Lung (tissue), 1 donor: ENCODE measurements at regions not wholly inside any gene's neighbourhood (a gene's known extent, or its start where the extent isn't known, plus 50 kb on each side); places are given as distances from the start of the nearest gene placed in this dataset. TPM values are rescaled to one million over a fixed set of nuclear protein-coding genes. Genes with fewer than 3 reads are reported as not detected.

Source experiments
- small RNA-seq: library from RNA; depleted of rRNA; stranded (forward); fragments of <200 nt; gene quantifications from one replicate; pipeline ENCODE3, GENCODE V24; 2014; ENCODE audit warnings: low replicate concordance

Small RNA genes lying in the stretch of these regions (small RNA-seq; reads per million reads assigned to genes)
- gene MIR1-1, result not detected
